GM19240 (cell line): ENCODE measurements at regions not wholly inside any gene's neighbourhood (a gene's known extent, or its start where the extent isn't known, plus 50 kb on each side); places are given as distances from the start of the nearest gene placed in this dataset.
"Not testable (repeated sequence)": the region's sequence is repeated elsewhere in the genome, so short reads cannot be mapped to it uniquely, and the experiment has no call there.

Experiments
- DNase-seq: peaks from one replicate; pipeline ENCODE4 v3.0.0; 2011; ENCODE audit warnings: low spot score; ENCODE audit not compliant: insufficient read length

DNA sequence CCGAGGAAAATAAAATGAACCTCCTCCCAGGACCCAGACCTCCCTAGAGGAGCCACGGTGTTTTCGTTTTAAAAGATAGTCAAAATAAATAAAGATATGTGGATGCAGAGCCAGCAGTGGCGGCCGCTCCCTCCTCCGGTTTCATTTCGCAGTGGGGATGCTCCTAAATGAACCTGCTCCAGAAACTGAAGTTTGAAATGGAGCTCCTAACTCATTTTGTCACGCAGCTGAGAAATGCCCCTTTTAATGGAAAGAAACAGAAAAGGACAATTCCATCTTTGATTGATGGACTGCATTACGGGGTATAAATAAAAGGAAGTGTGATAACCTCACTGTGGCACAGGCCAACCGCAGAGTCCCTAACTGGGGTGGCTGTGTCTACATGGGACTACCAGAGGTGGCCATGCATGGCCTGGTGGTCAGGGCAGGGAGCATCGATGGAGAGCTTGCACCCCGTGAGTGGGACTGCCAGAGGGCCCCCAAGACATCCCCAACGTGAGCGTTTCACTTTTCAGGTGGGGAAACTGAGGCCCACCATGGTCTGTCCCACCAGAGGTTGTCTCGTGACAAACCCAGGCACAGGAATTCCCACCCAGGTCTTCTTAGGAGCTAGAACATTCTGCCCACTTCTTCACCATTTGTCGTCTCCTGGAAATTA lies 426.6 kb downstream of the BRD1 start:
- no peak for DNase-seq

DNA sequence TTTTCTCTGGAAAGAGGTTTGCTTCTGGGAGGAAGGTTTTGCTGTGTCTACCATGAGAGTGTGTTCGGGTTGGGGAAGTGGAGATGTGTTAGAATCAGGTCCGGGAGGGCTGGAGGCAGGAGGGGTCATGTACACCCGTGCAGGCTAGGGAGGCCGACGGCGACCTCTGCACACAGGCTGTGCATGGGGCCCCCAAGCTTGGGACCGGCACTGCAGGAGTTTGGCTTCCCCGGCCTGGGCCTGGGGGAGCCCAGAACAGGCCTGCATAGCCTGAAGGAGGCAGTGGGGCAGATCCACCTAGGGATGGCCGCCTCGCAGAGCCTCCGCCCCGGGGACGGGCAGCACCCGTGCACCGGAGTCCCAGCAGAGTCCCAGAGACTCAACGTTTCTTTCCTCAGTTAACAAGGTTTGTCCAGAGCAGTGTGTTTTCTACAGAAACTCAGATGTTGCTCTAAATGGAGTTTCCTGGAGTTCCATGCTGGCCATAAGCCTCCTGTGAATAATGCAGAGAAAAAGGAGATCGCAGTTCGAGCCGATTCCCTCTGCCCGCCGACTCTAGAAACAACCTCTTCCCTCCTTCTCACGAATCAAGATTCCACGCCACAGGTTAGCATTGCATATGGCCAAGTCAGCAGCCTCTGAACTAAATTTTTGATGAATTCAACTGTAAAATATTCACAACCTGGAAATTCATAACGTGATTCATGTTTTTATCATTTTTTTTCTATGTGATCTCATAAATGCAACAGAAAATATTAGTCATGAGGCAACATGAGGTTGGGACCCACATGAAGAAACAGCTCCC lies 427.3 kb downstream of the BRD1 start:
- DNase-seq, result no peak

DNA sequence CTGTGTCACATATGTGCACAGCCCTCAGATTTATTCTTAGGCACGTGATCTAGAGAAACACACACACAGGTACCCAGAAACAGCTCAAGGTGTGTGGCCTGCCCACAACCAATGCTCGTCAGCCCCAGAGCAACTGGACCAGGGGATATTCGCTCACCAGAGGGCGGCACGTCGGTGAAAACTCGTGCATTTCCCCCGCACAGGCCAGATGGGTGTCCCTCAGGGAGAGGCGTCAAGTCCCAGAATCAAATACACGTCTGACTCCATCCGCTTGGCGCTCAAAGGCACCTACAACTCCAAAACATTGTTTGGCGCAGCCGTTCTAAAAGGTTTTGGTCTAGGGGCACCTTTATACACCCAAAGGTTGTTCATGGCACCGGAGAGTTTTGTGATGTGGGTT lies 429.0 kb downstream of the BRD1 start:
- DNase-seq, result no peak

- DNase-seq, result no peak
These were observed 429.6 kb downstream of the BRD1 start for GRCh38 chr22:49398115-49398514.

- no peak for DNase-seq
These were observed 430.9 kb downstream of the BRD1 start for GRCh38 chr22:49396817-49397216.

DNA sequence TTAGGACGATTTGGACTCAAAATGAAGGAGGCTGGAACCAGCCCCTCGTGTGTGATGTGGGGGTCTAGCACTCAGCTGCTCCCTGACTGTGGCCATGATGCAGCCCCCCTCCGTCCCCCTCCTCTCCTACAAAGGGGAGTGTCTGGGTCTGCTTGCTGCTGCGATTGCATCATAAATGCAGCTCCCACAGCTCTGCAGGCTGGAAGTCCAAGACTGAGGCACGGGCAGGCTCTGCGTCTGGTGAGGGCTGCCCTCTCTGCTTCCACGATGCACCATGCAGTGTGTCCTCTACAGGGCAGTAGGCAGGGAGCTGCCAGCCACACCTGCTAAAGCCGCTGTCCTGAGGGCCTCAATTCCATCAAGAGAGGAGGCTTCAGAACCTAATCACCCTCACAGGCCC lies 432.1 kb downstream of the BRD1 start:
- DNase-seq, result no peak

DNA sequence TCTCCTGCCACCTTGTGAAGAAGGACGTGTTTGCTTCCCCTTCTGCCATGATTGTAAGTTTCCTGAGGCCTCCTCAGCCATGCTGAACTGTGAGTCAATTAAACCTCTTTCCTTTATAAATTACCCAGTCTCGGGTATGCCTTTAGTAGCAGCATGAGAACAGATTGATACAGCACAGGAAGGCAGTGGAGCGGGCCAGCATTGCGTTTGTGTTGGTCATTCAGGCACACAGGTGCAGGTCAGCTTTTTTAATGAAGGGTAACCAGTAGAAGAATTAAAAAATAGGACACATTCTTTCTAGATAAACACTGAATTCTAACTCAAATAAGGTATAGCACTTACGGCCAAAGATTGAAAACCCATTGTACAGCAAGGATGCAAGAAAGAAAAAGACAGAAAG lies 432.6 kb downstream of the BRD1 start:
- not testable (repeated sequence) for DNase-seq

DNA sequence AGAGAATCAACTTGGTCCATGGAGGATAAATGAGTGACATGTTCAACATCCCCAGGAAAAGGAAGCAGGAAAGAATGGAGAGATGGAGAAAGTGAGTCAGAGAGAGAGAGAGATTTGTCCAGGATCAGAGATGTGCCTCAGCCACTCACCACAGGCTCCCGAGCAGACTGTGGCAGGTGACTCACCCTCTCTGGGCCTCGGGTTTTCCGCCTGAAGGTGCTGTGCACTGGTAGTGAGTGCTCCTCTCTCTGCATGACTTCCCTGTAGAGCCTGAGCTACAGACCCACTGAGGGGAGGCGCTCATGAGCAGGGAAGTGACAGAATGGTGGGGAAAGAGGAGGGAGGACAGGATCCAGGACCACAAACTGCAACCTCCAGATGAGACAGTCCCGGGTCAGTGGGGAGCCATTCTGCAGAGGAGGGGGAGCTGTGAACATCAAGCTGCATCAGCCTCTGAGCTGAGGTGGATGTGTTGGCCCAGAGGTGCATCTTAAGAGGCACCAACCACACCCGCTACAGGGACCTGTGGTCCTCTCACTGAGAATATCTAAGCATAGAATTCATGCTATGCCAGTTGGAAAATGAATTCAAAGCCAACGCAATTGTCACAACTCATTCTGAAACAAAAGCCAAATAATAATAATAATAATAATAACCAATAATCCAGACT lies 433.4 kb downstream of the BRD1 start:
- DNase-seq, result no peak

DNA sequence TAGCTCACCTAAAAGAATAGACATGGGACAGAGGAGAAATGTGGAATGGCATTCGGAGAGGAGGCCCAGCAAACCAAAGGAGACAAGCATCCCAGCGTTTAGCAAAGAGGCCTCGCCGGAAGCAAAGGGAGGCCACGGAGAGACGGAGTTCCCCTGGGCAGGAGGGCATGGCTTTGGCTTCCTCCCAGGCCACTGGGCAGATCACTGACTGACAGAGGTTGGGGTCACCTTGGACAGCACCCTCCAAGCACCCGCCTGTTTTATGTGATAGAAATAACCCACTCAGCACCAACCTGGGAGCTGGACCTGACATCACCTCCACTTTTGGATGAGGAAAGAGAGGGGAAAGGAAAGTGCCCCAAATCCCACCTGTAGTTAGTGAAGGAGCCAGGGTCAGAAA lies 434.1 kb downstream of the BRD1 start:
- DNase-seq, result no peak

DNA sequence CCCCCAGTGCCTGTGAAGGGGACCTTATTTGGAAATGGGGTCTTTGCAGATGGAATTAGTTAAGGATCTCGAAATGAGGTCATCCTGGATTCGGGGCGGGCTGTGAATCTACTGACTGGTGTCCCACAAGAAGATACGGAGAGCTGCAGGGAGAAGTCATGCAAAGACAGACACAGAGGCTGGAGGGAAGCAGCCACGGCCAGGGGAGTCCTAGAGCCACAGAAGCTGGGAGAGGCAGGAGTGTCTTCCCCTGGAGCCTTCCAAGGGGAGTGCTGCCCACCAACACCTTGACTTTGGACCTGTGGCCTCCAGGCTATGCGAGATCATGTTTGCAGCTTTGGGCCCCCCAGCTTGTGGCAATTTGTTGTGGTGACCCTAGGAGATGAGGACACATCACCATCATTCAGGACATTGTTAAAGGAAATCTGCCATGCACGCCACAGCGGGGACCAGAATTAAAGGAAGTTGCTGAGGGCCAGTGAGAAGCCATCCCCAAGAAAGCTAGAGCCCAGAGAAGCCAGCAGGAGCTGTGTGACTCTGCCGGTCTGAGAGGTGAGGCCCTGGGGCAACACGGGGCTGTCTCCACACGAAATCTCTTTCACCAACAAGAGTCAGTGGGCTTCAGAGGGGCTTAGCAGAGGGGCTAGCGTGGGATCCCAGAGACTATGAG lies 434.7 kb downstream of the BRD1 start:
- DNase-seq, result no peak

- no peak for DNase-seq
These were observed 435.4 kb downstream of the BRD1 start for GRCh38 chr22:49392247-49392646.

DNA sequence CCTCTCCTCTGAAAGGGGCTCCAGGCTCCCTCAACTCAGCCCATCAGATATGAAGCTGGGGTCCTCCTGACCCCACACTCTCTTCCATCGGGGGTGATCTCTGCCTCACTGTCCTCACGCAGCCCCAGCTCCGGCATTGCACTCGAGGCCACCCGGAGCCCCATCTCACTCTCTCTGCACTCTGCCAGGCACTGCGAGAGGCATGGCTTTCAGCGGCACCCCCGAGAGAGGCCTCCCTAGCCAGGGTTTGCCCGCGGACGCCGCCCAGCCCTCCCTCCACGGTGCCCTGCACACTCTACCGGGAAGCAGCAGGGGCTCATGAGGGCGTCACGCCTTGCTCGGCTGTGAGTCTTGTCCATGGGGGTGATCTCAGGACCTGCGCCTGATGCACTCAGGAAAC lies 436.2 kb downstream of the BRD1 start:
- no peak for DNase-seq

DNA sequence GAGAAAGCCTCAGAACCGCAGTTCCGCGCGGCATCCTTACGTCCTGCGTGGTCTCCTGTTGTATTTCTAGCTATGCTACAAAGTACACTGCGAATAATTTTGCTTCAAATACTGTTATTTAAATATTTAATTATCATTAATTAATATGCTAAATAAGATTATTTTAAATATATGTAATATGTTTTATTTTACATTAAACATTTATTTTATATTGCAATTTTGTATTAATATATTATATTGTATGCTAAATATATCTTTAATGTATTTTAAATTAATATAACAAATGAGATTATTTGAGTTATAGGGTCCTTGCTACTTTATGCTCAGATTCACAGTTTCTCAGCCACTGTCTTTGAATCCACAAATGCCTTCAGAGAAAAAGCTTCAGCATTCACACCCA lies 436.7 kb downstream of the BRD1 start:
- no peak for DNase-seq

DNA sequence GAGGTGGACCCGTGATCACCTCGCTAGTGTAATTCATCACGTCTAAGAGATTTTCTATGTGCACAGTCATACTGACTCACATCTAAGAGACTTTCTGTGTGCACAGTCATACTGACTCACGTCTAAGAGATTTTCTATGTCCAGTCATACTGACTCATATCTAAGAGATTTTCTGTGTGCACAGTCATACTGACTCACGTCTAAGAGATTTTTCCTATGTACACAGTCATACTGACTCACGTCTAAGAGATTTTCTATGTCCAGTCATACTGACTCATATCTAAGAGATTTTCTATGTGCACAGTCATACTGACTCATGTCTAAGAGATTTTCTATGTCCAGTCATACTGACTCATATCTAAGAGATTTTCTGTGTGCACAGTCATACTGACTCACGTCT lies 443.8 kb downstream of the BRD1 start:
- not testable (repeated sequence) for DNase-seq

DNA sequence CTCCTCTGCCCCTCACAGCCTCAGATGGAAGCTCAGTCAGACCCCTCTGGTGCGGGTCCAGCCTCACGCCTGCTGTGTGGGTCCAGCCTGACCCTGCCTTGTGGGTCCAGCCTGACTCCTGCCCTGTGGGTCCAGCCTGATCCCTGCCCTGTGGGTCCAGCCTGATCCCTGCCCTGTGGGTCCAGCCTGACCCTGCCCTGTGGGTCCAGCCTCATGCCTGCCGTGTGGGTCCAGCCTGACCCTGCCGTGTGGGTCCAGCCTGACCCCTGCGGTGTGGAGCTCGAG lies 445.3 kb downstream of the BRD1 start:
- no peak for DNase-seq

DNA sequence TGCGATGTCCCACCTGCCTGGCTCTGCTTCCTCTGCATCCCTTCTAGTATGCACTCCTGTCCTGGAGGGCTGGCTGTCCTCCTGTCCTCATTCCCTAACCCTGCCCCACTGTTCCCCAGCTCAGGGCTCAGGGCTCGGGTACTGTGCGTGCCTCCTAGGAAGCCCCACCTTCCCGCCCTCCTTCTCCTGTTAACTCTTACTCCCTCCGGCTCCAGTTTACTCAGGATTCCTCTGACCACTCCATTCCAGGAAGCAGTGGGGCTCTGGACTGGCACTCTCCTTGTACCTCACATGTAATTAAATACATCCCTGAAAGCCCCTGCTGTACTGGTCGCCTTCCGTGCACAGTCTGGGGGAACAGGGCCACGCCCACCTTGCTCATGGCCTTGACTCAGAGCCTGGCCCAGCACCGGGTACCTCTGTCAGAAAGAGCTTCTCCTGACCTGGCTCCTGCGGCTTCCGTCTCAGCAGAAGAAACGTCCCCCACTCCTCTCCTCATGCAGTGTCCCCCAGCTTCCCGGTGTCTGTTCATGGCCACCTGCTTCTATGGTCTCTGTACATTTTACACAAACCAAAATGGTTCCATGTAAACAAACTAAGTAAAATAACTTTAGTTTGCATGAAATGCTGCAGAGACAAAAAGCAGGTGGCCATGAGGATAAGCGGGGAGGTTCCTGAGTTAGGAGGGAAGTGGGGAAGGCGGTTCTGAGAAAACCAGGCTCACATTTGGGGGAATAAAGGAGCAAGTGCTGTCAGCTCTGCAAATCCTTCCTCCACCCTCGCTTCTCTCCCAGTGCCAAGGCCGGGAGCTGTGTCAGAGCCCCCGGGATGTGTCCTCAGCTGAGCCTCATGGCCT lies 445.9 kb downstream of the BRD1 start:
- DNase-seq, result no peak

GRCh38 chr22:49380828-49381114 lies 446.9 kb downstream of the BRD1 start:
- no peak for DNase-seq

DNA sequence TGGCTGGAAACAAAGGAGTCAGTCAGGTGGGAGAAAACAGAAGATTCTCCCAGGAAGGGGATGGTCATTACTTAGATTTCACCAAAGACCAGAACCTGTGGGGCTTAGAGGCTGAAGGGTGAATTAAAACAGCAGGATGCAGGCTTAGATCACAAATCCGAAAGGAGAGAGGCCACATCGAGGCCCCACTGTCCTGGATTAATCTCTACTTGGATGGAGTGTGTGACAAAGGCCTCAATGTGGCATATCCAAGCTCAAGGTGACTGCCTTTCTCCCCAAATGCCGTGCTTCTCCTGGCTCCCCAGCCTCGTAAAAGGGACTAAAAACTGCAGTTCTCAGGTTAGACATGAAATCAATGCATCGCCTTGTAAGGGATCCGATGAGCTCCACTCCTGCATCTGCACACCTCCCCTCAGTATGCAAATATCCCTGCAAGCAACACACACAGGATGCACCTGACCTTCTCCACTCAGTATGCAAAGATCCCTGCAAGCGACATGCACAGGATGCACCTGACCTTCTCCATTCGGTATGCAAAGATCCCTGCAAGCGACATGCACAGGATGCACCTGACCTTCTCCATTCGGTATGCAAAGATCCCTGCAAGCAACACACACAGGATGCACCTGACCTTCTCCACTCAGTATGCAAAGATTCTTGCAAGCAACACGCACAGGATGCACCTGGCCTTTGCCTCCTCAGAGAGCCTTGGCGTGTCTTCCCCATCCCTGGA lies 447.4 kb downstream of the BRD1 start:
- no peak for DNase-seq

DNA sequence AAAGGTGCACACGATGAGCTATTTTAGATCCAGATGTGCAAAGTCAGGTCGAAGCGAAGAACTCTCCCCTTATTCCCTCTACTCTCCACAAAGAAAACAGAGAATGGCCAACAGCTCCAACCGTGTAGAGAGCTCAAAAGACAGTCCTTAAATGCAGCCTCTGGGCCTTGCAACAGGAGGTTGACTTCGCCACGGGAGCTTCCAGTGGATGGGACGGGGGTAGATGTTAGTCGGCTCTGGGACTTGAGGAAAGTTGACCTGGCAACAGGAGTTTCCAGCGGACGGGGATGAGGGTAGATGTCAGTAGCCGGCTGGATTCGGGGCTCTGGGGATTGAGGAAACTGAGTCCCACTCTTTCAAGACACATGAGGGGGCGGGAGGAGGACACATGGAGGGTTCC lies 450.4 kb downstream of the BRD1 start:
- DNase-seq, result no peak

- DNase-seq, result no peak
These were observed 453.9 kb downstream of the BRD1 start for GRCh38 chr22:49373801-49374226.

DNA sequence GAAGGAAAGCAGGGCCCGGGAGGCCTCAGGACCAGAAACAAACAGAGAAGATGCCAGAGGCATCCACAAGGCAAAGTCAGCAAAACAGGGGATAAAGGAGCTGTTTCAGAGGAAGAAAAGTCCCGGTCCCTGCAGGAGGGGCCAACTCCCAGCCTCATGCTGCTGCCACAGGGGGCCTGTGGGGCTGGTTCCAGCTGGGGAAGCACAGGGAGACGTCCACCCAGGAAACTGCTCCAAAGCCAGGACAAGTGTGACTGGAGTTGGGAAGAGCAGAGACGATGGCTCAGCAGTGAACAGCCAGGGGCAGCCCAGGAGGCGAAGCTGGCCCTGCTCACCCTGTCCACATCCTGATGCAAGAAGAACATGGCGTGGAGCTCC lies 454.4 kb downstream of the BRD1 start:
- DNase-seq, result no peak
